ENCODE measurements at regions not wholly inside any gene's neighbourhood (a gene's known extent, or its start where the extent isn't known, plus 50 kb on each side); places are given as distances from the start of the nearest gene placed in this dataset.

- no peak for DNase-seq (ENCODE audit: low spot score)
Observed at GRCh38 chr9:121601194-121601593, 50.2 kb upstream of the DAB2IP start.

Measured in mucosa of gallbladder (tissue), 1 donor.